ENCODE measurements at regions not wholly inside any gene's neighbourhood (a gene's known extent, or its start where the extent isn't known, plus 50 kb on each side); places are given as distances from the start of the nearest gene placed in this dataset.

DNA sequence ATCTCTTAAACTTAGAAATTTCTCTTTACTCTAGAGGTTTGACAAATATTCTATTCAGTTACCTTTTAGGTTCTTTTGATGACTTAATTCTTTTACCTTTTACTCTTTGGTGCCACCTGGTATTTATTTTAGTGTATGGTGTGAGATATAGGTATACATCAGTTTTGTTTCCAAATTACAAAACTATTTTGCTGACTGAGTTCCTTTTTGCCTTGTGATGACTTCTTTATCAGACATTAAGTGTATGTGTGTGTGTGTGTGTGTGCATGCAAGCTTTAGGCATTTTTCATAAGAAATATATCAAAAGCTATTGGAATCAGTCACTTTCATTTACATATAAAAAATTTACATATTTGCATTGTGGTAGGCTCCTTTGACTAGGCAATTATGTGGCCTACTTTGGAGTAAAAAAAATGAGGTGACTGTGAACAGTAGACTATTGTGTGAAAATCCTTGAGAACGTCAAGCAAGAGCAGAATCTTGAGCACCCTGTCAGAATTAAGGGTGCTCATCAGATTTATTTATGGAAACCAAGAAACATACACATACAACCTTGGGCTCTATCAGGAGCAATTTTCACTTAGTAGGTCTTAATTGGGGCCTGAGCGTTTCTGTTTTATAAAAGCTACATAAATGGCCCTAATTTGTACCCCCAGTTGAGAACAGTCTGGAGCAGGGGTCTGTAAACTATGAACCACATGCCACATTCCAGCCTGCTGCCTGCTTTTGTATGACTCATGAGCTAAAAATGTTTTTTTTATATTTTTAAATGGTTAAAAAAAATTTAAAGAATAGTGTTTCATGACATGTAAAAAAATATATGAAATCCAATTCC is 415.9 kb downstream of the SLC4A3 start:
- TF ChIP-seq POLR2A (conservative IDR thresholded peaks at IDR 0.05) (no peak), FOXJ3 (CRISPR knock-in tag; IDR thresholded peaks at IDR 0.05) (no peak), CAMTA2 (CRISPR knock-in tag; conservative IDR thresholded peaks at IDR 0.05) (no peak), CHD2 (IDR thresholded peaks at IDR 0.05; ENCODE audit: low read depth, low read length) (no peak), RAD21 (CRISPR knock-in tag; conservative IDR thresholded peaks at IDR 0.05 in 1 of 2, IDR thresholded peaks at IDR 0.05 in 1 of 2) (no peak)

Data from K562 (cell line).